Stimulated activated CD4-positive, alpha-beta T cell treated with anti-CD3 and anti-CD28 coated beads, Interleukin-15, amount 100 ng/mL, for 24 hours (primary cell): ENCODE measurements at regions not wholly inside any gene's neighbourhood (a gene's known extent, or its start where the extent isn't known, plus 50 kb on each side); places are given as distances from the start of the nearest gene placed in this dataset.

ENCODE experiments used
- DNase-seq: peaks from one replicate; pipeline ENCODE4 v3.0.0-alpha.2; 2020

GRCh38 chr11:106608677-106609076 lies 409.6 kb downstream of the GUCY1A2 start:
- no peak for DNase-seq

GRCh38 chr11:106614262-106614661 lies 404.0 kb downstream of the GUCY1A2 start:
- DNase-seq, result no peak

GRCh38 chr11:106619320-106619990 lies 398.8 kb downstream of the GUCY1A2 start:
- no peak for DNase-seq

GRCh38 chr11:106621484-106621883 lies 396.8 kb downstream of the GUCY1A2 start:
- no peak for DNase-seq
